Rectal smooth muscle tissue (tissue), 1 donor: ENCODE measurements at regions not wholly inside any gene's neighbourhood (a gene's known extent, or its start where the extent isn't known, plus 50 kb on each side); places are given as distances from the start of the nearest gene placed in this dataset.

Experiments
- H3K27ac ChIP-seq: one replicate; pipeline ENCODE4 v1.7.0; 2013; ENCODE audit warnings: low read depth, low read length, inconsistent platforms
- H3K27me3 ChIP-seq: one replicate; pipeline ENCODE4 v1.7.0; 2013; ENCODE audit warnings: low read length; ENCODE audit not compliant: control insufficient read depth, insufficient read depth
- H3K36me3 ChIP-seq: one replicate; pipeline ENCODE4 v1.7.0; 2013; ENCODE audit warnings: low read length; ENCODE audit not compliant: control insufficient read depth, insufficient read depth
- H3K4me1 ChIP-seq: one replicate; pipeline ENCODE4 v1.7.0; 2013; ENCODE audit warnings: low read length; ENCODE audit not compliant: control insufficient read depth, insufficient read depth
- H3K4me3 ChIP-seq: one replicate; pipeline ENCODE4 v1.7.0; 2013; ENCODE audit warnings: low read length
- H3K9ac ChIP-seq: one replicate; pipeline ENCODE4 v1.7.0; 2013; ENCODE audit warnings: low read length

GRCh38 chr2:217314021-217314460 is 454.2 kb upstream of the TNP1 start:
- Histone ChIP-seq H3K36me3 (no peaks in the 10 kb centered on the region), H3K4me1 (peaks cover 4% of the 10 kb centered on the region), H3K9ac (no peak overlapping the region), H3K27me3 (no peaks in the 10 kb centered on the region), H3K27ac (peak overlapping the region; percentile 44), H3K4me3 (no peak overlapping the region)

- Histone ChIP-seq H3K4me3 (no peak overlapping the region), H3K4me1 (peaks cover 4% of the 10 kb centered on the region), H3K36me3 (no peaks in the 10 kb centered on the region), H3K27me3 (no peaks in the 10 kb centered on the region), H3K9ac (no peak overlapping the region), H3K27ac (peak overlapping the region; percentile 44)
Observed at GRCh38 chr2:217313386-217313785, 453.5 kb upstream of the TNP1 start.

- no peaks in the 10 kb centered on the region for H3K36me3 ChIP-seq
- H3K27me3 ChIP-seq, result no peaks in the 10 kb centered on the region
- no peak overlapping the region for H3K9ac ChIP-seq
Observed at GRCh38 chr2:217309056-217309455, 449.2 kb upstream of the TNP1 start.

GRCh38 chr2:217307023-217307422 is 447.2 kb upstream of the TNP1 start:
- Histone ChIP-seq H3K27me3 (no peaks in the 10 kb centered on the region), H3K4me3 (no peak overlapping the region), H3K4me1 (no peaks in the 10 kb centered on the region), H3K9ac (no peak overlapping the region), H3K36me3 (no peaks in the 10 kb centered on the region), H3K27ac (no peak overlapping the region)

More at GRCh38 chr2:217309056-217309455, 449.2 kb upstream of the TNP1 start:
- H3K4me3 ChIP-seq, result no peak overlapping the region
- peaks cover under 1% of the 10 kb centered on the region for H3K4me1 ChIP-seq
- H3K27ac ChIP-seq, result no peak overlapping the region

- Histone ChIP-seq H3K9ac (no peak overlapping the region), H3K4me3 (no peak overlapping the region), H3K27ac (no peak overlapping the region), H3K4me1 (no peaks in the 10 kb centered on the region), H3K27me3 (no peaks in the 10 kb centered on the region), H3K36me3 (no peaks in the 10 kb centered on the region)
Observed at GRCh38 chr2:217305882-217306281, 446.0 kb upstream of the TNP1 start.

GRCh38 chr2:217304582-217304981 is 444.7 kb upstream of the TNP1 start:
- no peaks in the 10 kb centered on the region for H3K27me3 ChIP-seq
- no peaks in the 10 kb centered on the region for H3K36me3 ChIP-seq
- H3K9ac ChIP-seq, result no peak overlapping the region
- no peak overlapping the region for H3K4me3 ChIP-seq
- H3K27ac ChIP-seq, result no peak overlapping the region
- no peaks in the 10 kb centered on the region for H3K4me1 ChIP-seq

- Histone ChIP-seq H3K4me3 (no peak overlapping the region), H3K27me3 (no peaks in the 10 kb centered on the region), H3K36me3 (no peaks in the 10 kb centered on the region), H3K27ac (no peak overlapping the region), H3K4me1 (no peaks in the 10 kb centered on the region), H3K9ac (no peak overlapping the region)
Observed at GRCh38 chr2:217302856-217303255, 443.0 kb upstream of the TNP1 start.

- Histone ChIP-seq H3K9ac (no peak overlapping the region), H3K27ac (no peak overlapping the region), H3K4me3 (no peak overlapping the region), H3K36me3 (no peaks in the 10 kb centered on the region), H3K27me3 (no peaks in the 10 kb centered on the region), H3K4me1 (no peaks in the 10 kb centered on the region)
Observed at GRCh38 chr2:217301142-217301925, 441.5 kb upstream of the TNP1 start.

GRCh38 chr2:217299590-217299989 is 439.7 kb upstream of the TNP1 start:
- H3K36me3 ChIP-seq, result no peaks in the 10 kb centered on the region
- no peaks in the 10 kb centered on the region for H3K4me1 ChIP-seq
- H3K27ac ChIP-seq, result no peak overlapping the region
- no peak overlapping the region for H3K9ac ChIP-seq
- no peak overlapping the region for H3K4me3 ChIP-seq
- H3K27me3 ChIP-seq, result no peaks in the 10 kb centered on the region

GRCh38 chr2:217297096-217297495 is 437.2 kb upstream of the TNP1 start:
- Histone ChIP-seq H3K9ac (no peak overlapping the region), H3K27me3 (no peaks in the 10 kb centered on the region), H3K4me1 (no peaks in the 10 kb centered on the region), H3K27ac (no peak overlapping the region), H3K4me3 (no peak overlapping the region), H3K36me3 (no peaks in the 10 kb centered on the region)

- Histone ChIP-seq H3K27ac (no peak overlapping the region), H3K9ac (no peak overlapping the region), H3K36me3 (no peaks in the 10 kb centered on the region), H3K4me3 (no peak overlapping the region), H3K4me1 (peaks cover under 1% of the 10 kb centered on the region), H3K27me3 (no peaks in the 10 kb centered on the region)
Observed at GRCh38 chr2:217294818-217295217, 435.0 kb upstream of the TNP1 start.

- Histone ChIP-seq H3K4me1 (peaks cover 7% of the 10 kb centered on the region), H3K27ac (no peak overlapping the region), H3K9ac (no peak overlapping the region), H3K4me3 (no peak overlapping the region), H3K27me3 (no peaks in the 10 kb centered on the region), H3K36me3 (no peaks in the 10 kb centered on the region)
Observed at GRCh38 chr2:217294211-217294610, 434.3 kb upstream of the TNP1 start.

GRCh38 chr2:217293607-217294006 is 433.7 kb upstream of the TNP1 start:
- no peaks in the 10 kb centered on the region for H3K36me3 ChIP-seq
- H3K27me3 ChIP-seq, result no peaks in the 10 kb centered on the region
- H3K9ac ChIP-seq, result no peak overlapping the region
- H3K4me3 ChIP-seq, result no peak overlapping the region
- no peak overlapping the region for H3K27ac ChIP-seq
- H3K4me1 ChIP-seq, result peaks cover 8% of the 10 kb centered on the region
